ENCODE measurements at regions not wholly inside any gene's neighbourhood (a gene's known extent, or its start where the extent isn't known, plus 50 kb on each side); places are given as distances from the start of the nearest gene placed in this dataset.
A peak's percentile ranks its signal among the peaks of the same experiment; 100 is the strongest.
"Not testable (repeated sequence)": the region's sequence is repeated elsewhere in the genome, so short reads cannot be mapped to it uniquely, and the experiment has no call there.

- DNase-seq: no peak
- intact Hi-C loops (cut with DNase I): no loop called here
Measured at GRCh38 chr5:119694284-119694683, 64.9 kb downstream of the FAM170A start.

- DNase-seq: no peak
- intact Hi-C loops (cut with DNase I): no loop called here
Measured at GRCh38 chr5:119706049-119706448, 76.7 kb downstream of the FAM170A start.

GRCh38 chr5:119708076-119708790 is 78.9 kb downstream of the FAM170A start:
- no peak for DNase-seq
- intact Hi-C loops (cut with DNase I): no loop called here

- intact Hi-C loops (cut with DNase I): no loop called here
- no peak for DNase-seq
Measured at GRCh38 chr5:119721775-119722174, 92.4 kb downstream of the FAM170A start.

GRCh38 chr5:119725291-119725690 is 95.9 kb downstream of the FAM170A start:
- intact Hi-C loops (cut with DNase I); DNase-seq: not testable (repeated sequence)

GRCh38 chr5:119726544-119726943 is 97.2 kb downstream of the FAM170A start:
- DNase-seq: no peak
- intact Hi-C loops (cut with DNase I): no loop called here

GRCh38 chr5:119740225-119740624 is 110.9 kb downstream of the FAM170A start:
- no peak for DNase-seq
- intact Hi-C loops (cut with DNase I): no loop called here

- intact Hi-C loops (cut with DNase I): no loop called here
Measured at GRCh38 chr5:119741691-119742090, 112.3 kb downstream of the FAM170A start.

GRCh38 chr5:119742311-119742710 is 113.0 kb downstream of the FAM170A start:
- DNase-seq: no peak
- intact Hi-C loops (cut with DNase I): no loop called here

More at GRCh38 chr5:119741691-119742090, 112.3 kb downstream of the FAM170A start:
- DNase-seq: no peak

- DNase-seq: peak in 1 of 10 donors; percentile 15
- intact Hi-C loops (cut with DNase I): loop anchor here (2.0 kb wide), 1 partner anchor 273 kb away; no protein-coding TSS in a partner anchor
Measured at GRCh38 chr5:119743927-119744326, 114.6 kb downstream of the FAM170A start.

GRCh38 chr5:119745976-119746375 is 116.6 kb downstream of the FAM170A start:
- intact Hi-C loops (cut with DNase I): loop anchor here (2.0 kb wide), 1 partner anchor 275 kb away; no protein-coding TSS in a partner anchor
- no peak for DNase-seq

- no peak for DNase-seq
- intact Hi-C loops (cut with DNase I): no loop called here
Measured at GRCh38 chr5:119746984-119747383, 117.6 kb downstream of the FAM170A start.

GRCh38 chr5:119750887-119751733 is 121.8 kb downstream of the FAM170A start:
- DNase-seq: peak in 1 of 10 donors; percentile 59
- intact Hi-C loops (cut with DNase I): no loop called here

- intact Hi-C loops (cut with DNase I): no loop called here
Measured at GRCh38 chr5:119751734-119752094, 122.4 kb downstream of the FAM170A start.

GRCh38 chr5:119752921-119753886 is 123.8 kb downstream of the FAM170A start:
- intact Hi-C loops (cut with DNase I): no loop called here
- DNase-seq: no peak

More at GRCh38 chr5:119751734-119752094, 122.4 kb downstream of the FAM170A start:
- peak in 1 of 10 donors; percentile 64 for DNase-seq

GRCh38 chr5:119754825-119755224 is 125.5 kb downstream of the FAM170A start:
- DNase-seq; intact Hi-C loops (cut with DNase I): not testable (repeated sequence)

GRCh38 chr5:119757276-119757675 is 127.9 kb downstream of the FAM170A start:
- intact Hi-C loops (cut with DNase I): no loop called here
- DNase-seq: no peak

GRCh38 chr5:119769695-119770693 is 140.6 kb downstream of the FAM170A start:
- DNase-seq; intact Hi-C loops (cut with DNase I): not testable (repeated sequence)

GRCh38 chr5:119780145-119780544 is 150.8 kb downstream of the FAM170A start:
- DNase-seq; intact Hi-C loops (cut with DNase I): not testable (repeated sequence)
